ENCODE measurements at regions not wholly inside any gene's neighbourhood (a gene's known extent, or its start where the extent isn't known, plus 50 kb on each side); places are given as distances from the start of the nearest gene placed in this dataset.

DNA sequence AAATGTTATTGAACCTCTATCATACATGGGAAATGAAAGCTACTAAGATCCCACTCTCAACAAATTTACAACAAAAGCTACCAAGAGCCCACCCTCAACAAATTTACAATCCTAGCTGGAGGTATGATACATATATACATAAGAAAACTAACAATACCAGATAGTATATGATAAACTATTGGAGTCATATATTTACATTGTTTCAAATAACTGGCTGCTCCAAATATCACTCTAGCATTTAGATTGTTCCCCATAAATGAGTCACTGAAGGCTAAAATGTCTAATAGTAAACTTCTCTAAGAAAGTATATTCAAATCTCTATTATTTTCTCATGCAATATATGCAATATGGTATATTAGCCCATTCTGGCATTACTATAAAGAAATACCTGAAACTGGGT is 151.1 kb downstream of the TMEM161B start:
- Histone ChIP-seq H3K9me3 (no peaks in the 10 kb centered on the region), H3K27ac (no peak overlapping the region), H3K4me1 (no peaks in the 10 kb centered on the region), H3K36me3 (no peaks in the 10 kb centered on the region), H3K27me3 (ENCODE audit: low read depth) (no peaks in the 10 kb centered on the region), H3K4me3 (no peak overlapping the region)
- intact Hi-C loops (cut with DNase I) = no loop called here
- DNase-seq (no peak), ATAC-seq (no peak)
- TF ChIP-seq, protein P1, sequence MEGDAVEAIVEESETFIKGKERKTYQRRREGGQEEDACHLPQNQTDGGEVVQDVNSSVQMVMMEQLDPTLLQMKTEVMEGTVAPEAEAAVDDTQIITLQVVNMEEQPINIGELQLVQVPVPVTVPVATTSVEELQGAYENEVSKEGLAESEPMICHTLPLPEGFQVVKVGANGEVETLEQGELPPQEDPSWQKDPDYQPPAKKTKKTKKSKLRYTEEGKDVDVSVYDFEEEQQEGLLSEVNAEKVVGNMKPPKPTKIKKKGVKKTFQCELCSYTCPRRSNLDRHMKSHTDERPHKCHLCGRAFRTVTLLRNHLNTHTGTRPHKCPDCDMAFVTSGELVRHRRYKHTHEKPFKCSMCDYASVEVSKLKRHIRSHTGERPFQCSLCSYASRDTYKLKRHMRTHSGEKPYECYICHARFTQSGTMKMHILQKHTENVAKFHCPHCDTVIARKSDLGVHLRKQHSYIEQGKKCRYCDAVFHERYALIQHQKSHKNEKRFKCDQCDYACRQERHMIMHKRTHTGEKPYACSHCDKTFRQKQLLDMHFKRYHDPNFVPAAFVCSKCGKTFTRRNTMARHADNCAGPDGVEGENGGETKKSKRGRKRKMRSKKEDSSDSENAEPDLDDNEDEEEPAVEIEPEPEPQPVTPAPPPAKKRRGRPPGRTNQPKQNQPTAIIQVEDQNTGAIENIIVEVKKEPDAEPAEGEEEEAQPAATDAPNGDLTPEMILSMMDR (IDR thresholded peaks at IDR 0.05) = no peak

DNA sequence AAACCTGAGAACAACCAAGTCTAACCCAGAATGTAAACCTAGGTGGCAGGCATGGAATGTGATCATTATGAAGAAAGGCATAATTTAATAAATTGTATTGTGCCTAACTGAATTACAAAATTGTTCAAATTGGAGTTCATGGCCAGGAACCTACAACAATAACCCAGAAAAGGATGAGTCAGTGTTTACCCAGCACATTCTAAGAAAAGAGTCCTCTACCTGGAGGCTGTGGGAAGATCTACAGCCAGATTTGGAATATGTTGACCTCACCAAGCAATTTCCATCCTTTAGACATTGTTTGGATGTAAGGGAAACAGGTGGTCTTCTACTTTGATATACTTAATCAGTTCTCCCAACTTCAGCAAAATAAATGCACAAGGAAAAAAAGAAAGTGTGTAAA is 152.2 kb downstream of the TMEM161B start:
- Histone ChIP-seq H3K27ac (no peak overlapping the region), H3K4me1 (no peaks in the 10 kb centered on the region), H3K36me3 (no peaks in the 10 kb centered on the region), H3K27me3 (ENCODE audit: low read depth) (no peaks in the 10 kb centered on the region), H3K4me3 (no peak overlapping the region), H3K9me3 (no peaks in the 10 kb centered on the region)
- ATAC-seq = no peak
- TF ChIP-seq, protein P1 (IDR thresholded peaks at IDR 0.05) = no peak
- intact Hi-C loops (cut with DNase I) = no loop called here
- no peak for DNase-seq

DNA sequence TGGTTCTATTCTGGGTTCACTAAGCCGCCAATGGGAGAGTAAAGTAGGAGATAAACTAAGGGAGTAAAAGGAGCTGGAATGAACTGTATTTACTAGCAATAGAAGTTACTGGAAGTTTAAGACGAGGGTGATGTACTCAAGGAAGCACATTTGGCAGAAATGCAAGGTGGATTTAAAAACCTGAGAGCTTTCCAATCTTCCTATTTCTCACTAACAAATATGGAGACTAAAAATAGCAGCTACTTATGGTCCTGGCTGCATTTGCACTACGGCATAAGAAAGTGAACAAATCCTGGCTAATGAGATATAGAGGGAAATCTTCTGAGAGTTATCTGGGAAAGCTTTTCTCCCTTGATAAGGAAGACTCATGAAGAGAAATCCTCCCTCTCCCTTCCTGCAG is 153.4 kb downstream of the TMEM161B start:
- Histone ChIP-seq H3K4me1 (no peaks in the 10 kb centered on the region), H3K36me3 (no peaks in the 10 kb centered on the region), H3K4me3 (no peak overlapping the region), H3K9me3 (no peaks in the 10 kb centered on the region), H3K27ac (no peak overlapping the region), H3K27me3 (ENCODE audit: low read depth) (no peaks in the 10 kb centered on the region)
- TF ChIP-seq, protein P1 (IDR thresholded peaks at IDR 0.05) = no peak
- intact Hi-C loops (cut with DNase I) = no loop called here
- DNase-seq (no peak), ATAC-seq (no peak)

GRCh38 chr5:88113429-88113828 is 155.2 kb downstream of the TMEM161B start:
- intact Hi-C loops (cut with DNase I) = no loop called here
- DNase-seq (no peak), ATAC-seq (no peak)
- H3K4me1 ChIP-seq = no peaks in the 10 kb centered on the region
- no peak overlapping the region for H3K4me3 ChIP-seq
- H3K9me3 ChIP-seq = no peaks in the 10 kb centered on the region
- no peaks in the 10 kb centered on the region for H3K27me3 ChIP-seq (ENCODE audit: low read depth)
- no peak overlapping the region for H3K27ac ChIP-seq
- TF ChIP-seq, protein P1 (IDR thresholded peaks at IDR 0.05) = no peak
- no peaks in the 10 kb centered on the region for H3K36me3 ChIP-seq

GRCh38 chr5:88109818-88110217 is 158.8 kb downstream of the TMEM161B start:
- DNase-seq = no peak
- TF ChIP-seq, protein P1 (IDR thresholded peaks at IDR 0.05) = no peak
- Histone ChIP-seq H3K36me3 (no peaks in the 10 kb centered on the region), H3K27me3 (ENCODE audit: low read depth) (no peaks in the 10 kb centered on the region), H3K4me3 (no peak overlapping the region), H3K9me3 (no peaks in the 10 kb centered on the region), H3K27ac (no peak overlapping the region), H3K4me1 (no peaks in the 10 kb centered on the region)
- ATAC-seq = no peak
- intact Hi-C loops (cut with DNase I) = no loop called here

Data from lower lobe of right lung (tissue), 2 donors.